Brain microvascular endothelial cell (primary cell): ENCODE measurements at regions not wholly inside any gene's neighbourhood (a gene's known extent, or its start where the extent isn't known, plus 50 kb on each side); places are given as distances from the start of the nearest gene placed in this dataset.
A peak's percentile ranks its signal among the peaks of the same experiment; 100 is the strongest.

Experiments
- DNase-seq: peaks from one replicate; pipeline ENCODE4 v3.0.0-alpha.2; 2020
- H3K27ac ChIP-seq: fragments of 250-450 bp; sonication (Bioruptor Pico); 2 replicates; pipeline ENCODE4 v1.5.1; 2020; ENCODE audit warnings: mild to moderate bottlenecking, moderate library complexity
- H3K27me3 ChIP-seq: fragments of 250-450 bp; sonication (Bioruptor Pico); replicated peaks from 2 replicates; pipeline ENCODE4 v1.5.1; 2020; ENCODE audit warnings: mild to moderate bottlenecking
- H3K36me3 ChIP-seq: fragments of 250-450 bp; sonication (Bioruptor Pico); replicated peaks from 2 replicates; pipeline ENCODE4 v1.5.1; 2020; ENCODE audit warnings: mild to moderate bottlenecking
- H3K4me3 ChIP-seq: 2 replicates; pipeline ENCODE4 v1.5.1; 2011; ENCODE audit warnings: low read depth, mild to moderate bottlenecking, control low read depth, low read length, moderate library complexity
- CTCF ChIP-seq: IDR thresholded peaks from 2 replicates; pipeline ENCODE4 v1.5.1; 2011; ENCODE audit warnings: low read depth, mild to moderate bottlenecking, moderate library complexity, low read length, control low read depth, inconsistent platforms; ENCODE audit errors: missing control alignments
- in situ Hi-C: cut with HindIII; loops from 2 replicates; pipeline ENCODE4 v1.10.0; 2017; ENCODE audit warnings: low sequenced_read_pairs, low pct_ligation_motif_present

GRCh38 chr3:188071636-188072035, 82.3 kb upstream of the LPP start:
- no peak for TF ChIP-seq CTCF
- no peak overlapping the region for H3K4me3 ChIP-seq
- no peak overlapping the region for H3K27ac ChIP-seq
- H3K36me3 ChIP-seq: no peaks in the 10 kb centered on the region
- no peaks in the 10 kb centered on the region for H3K27me3 ChIP-seq
- DNase-seq: no peak
- in situ Hi-C loops: no loop called here

GRCh38 chr3:188076176-188076575, 77.8 kb upstream of the LPP start:
- Histone ChIP-seq H3K36me3 (no peaks in the 10 kb centered on the region), H3K4me3 (no peak overlapping the region), H3K27me3 (no peaks in the 10 kb centered on the region), H3K27ac (no peak overlapping the region)
- DNase-seq: no peak
- TF ChIP-seq CTCF: no peak
- in situ Hi-C loops: no loop called here

DNA sequence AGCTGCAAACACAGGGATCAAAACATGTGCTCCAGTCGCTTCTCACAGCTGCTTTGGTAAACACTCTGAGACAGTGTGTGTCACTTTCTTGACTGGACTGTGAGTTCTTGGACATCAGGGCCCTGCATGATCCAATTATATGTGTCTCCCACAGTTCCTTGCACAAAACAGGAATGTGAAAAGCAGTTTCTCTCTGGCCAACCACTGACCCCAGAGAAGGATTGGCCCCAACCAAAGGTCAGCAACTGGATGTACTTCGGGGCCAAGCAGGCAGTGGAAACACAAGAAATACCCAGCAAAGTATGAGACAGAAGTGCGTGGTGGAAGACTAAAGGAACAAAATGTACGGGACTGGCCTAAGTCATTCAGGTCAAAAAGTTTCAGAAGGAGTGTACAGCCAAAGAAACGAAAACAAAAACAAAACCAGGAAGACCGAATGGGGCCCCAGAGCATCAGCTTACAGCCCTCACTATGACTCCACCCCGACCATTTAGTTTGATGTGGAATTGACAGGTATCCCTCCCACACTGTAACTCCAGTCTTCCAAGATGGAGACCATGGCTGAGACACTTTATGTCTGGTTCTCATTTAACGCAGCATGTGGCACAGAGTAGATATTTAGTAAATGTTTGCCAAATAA, 76.7 kb upstream of the LPP start:
- Histone ChIP-seq H3K4me3 (no peak overlapping the region), H3K36me3 (no peaks in the 10 kb centered on the region), H3K27me3 (no peaks in the 10 kb centered on the region), H3K27ac (no peak overlapping the region)
- DNase-seq: no peak
- no peak for TF ChIP-seq CTCF
- in situ Hi-C loops: no loop called here

DNA sequence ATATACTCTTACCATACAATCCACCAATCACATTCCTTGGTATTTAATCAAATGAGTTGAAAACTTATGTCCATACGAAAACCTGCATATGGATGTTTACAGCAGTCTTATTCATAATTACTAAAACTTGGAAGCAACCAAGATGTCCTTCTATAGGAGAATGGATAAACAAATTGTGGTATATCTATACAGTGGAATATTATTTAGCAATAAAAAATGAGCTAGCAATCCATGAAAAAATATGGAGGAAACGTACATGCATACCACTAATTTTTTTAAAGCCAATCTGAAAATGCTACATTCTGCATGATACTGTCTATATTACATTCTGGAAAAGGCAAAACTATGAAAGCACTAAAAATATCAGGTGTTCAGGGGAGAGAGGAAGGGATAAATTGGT, 73.9 kb upstream of the LPP start:
- no peak overlapping the region for H3K4me3 ChIP-seq
- no peaks in the 10 kb centered on the region for H3K36me3 ChIP-seq
- H3K27me3 ChIP-seq: no peaks in the 10 kb centered on the region
- no peak for TF ChIP-seq CTCF
- no peak overlapping the region for H3K27ac ChIP-seq
- DNase-seq: no peak
- in situ Hi-C loops: no loop called here

DNA sequence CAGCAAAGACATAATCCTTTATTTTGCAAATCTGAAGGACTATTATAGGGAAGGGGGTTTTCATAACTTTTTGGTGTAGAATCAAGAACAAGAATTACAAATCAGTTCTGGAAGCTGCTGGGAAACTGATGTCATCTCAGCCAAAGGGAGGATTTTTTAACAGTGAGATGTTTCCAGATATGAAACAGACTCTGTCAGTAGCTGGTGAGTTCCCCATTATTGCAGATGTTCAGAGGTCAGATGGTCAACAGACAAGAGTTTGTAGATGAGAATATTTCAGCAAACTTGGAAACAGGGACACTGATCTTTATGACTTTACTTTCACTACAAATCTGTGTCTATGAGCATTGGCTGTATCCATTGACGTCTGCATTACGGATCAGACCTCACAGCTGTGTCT, 71.9 kb upstream of the LPP start:
- Histone ChIP-seq H3K4me3 (no peak overlapping the region), H3K27me3 (no peaks in the 10 kb centered on the region), H3K27ac (peak overlapping the region; percentile 90), H3K36me3 (no peaks in the 10 kb centered on the region)
- in situ Hi-C loops: no loop called here
- peak; percentile 69 for DNase-seq
- no peak for TF ChIP-seq CTCF

GRCh38 chr3:188082450-188082849, 71.5 kb upstream of the LPP start:
- DNase-seq: peak; percentile 41
- Histone ChIP-seq H3K27me3 (no peaks in the 10 kb centered on the region), H3K36me3 (no peaks in the 10 kb centered on the region), H3K27ac (peak overlapping the region; percentile 90), H3K4me3 (no peak overlapping the region)
- in situ Hi-C loops: no loop called here
- TF ChIP-seq CTCF: no peak
